ENCODE measurements at regions not wholly inside any gene's neighbourhood (a gene's known extent, or its start where the extent isn't known, plus 50 kb on each side); places are given as distances from the start of the nearest gene placed in this dataset.

DNA sequence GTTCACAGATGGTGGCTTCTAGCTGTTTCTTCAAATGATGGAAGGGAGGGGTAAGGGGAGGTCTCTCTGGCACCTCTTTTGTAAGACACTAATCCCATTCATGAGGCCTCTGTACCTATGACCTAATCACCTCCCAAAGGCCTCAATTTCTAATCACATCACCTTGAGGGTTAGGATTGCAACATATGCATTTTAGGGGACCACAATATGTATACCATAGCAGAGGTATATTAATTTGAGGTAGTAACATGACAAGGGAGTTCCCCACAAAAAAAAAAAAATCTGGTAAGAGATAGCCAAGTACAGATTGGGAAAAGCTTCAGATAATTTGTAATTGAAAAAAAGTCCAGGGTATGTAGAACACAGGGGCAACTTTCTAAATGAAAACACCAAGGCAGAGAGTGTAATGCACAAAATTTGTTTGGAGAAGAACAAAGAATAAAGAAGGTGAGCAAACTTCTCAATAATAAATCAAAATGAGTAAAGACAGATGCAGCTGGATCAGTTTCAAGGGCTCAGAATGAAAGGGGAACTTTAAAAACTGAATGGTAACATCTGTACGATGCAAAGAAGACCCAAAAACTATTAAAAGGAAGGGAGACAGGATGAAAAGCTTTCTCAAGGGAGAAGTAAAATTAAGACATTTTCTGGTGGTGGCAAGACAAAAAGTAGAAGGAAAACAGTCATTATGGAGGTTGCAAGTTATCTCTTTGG, 125.5 kb upstream of the DCN start:
- Histone ChIP-seq H3K9me2 (ENCODE audit: low read depth, low read length) (no peaks in the 10 kb centered on the region), H3K4me2 (ENCODE audit: low read length) (no peak overlapping the region), H3K79me2 (ENCODE audit: insufficient read depth, low read length) (no peaks in the 10 kb centered on the region), H4K20me1 (ENCODE audit: insufficient read depth, low read length) (no peaks in the 10 kb centered on the region), H3K27ac (ENCODE audit: low read depth, low read length, poor library complexity, severe bottlenecking) (no peak overlapping the region), H3F3A (ENCODE audit: insufficient read depth, low read length) (no peaks in the 10 kb centered on the region), H3K9me3 (ENCODE audit: low read length) (no peaks in the 10 kb centered on the region), H2AFZ (ENCODE audit: low read length) (no peak overlapping the region), H3K9ac (ENCODE audit: low read length) (no peak overlapping the region), H3K36me3 (ENCODE audit: insufficient read depth, low read length) (no peaks in the 10 kb centered on the region), H3K4me3 (ENCODE audit: low read depth, low read length, poor library complexity, severe bottlenecking) (no peak overlapping the region), H3K27me3 (ENCODE audit: insufficient read depth, low read length) (no peaks in the 10 kb centered on the region), H3K4me1 (ENCODE audit: insufficient read depth, low read length, severe bottlenecking) (no peaks in the 10 kb centered on the region)
- no peak for TF ChIP-seq EZH2 (IDR thresholded peaks at IDR 0.05; ENCODE audit: borderline replicate concordance, low read length)
- TF ChIP-seq, protein P1, sequence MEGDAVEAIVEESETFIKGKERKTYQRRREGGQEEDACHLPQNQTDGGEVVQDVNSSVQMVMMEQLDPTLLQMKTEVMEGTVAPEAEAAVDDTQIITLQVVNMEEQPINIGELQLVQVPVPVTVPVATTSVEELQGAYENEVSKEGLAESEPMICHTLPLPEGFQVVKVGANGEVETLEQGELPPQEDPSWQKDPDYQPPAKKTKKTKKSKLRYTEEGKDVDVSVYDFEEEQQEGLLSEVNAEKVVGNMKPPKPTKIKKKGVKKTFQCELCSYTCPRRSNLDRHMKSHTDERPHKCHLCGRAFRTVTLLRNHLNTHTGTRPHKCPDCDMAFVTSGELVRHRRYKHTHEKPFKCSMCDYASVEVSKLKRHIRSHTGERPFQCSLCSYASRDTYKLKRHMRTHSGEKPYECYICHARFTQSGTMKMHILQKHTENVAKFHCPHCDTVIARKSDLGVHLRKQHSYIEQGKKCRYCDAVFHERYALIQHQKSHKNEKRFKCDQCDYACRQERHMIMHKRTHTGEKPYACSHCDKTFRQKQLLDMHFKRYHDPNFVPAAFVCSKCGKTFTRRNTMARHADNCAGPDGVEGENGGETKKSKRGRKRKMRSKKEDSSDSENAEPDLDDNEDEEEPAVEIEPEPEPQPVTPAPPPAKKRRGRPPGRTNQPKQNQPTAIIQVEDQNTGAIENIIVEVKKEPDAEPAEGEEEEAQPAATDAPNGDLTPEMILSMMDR (IDR thresholded peaks at IDR 0.05; ENCODE audit: low read length) = no peak

DNA sequence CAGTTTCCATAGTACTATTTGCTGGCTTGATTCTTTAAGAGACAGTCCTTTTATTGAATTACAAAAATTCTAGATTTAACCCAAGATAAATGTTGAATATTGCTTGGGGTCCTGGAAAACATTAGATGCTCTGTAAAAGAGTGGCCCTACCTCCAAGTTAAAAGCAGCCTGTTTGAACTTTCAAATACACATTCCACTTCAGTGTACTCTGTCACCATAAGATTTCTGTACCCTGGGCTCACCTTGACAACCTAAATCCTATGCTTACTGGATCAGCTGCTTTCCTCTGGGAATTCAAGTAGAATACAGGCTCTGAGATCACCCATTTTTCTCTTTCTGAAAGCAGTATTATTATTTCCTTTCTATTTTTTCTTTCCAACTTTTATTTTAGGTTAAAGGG, 107.7 kb upstream of the DCN start:
- TF ChIP-seq, protein P1 (IDR thresholded peaks at IDR 0.05; ENCODE audit: low read length) = no peak
- no peak for TF ChIP-seq EZH2 (IDR thresholded peaks at IDR 0.05; ENCODE audit: borderline replicate concordance, low read length)
- no peak overlapping the region for H3K4me3 ChIP-seq (ENCODE audit: low read depth, low read length, poor library complexity, severe bottlenecking)
- H3K9me2 ChIP-seq (ENCODE audit: low read depth, low read length) = no peaks in the 10 kb centered on the region
- H3F3A ChIP-seq (ENCODE audit: insufficient read depth, low read length) = no peaks in the 10 kb centered on the region
- no peak overlapping the region for H2AFZ ChIP-seq (ENCODE audit: low read length)
- H3K4me1 ChIP-seq (ENCODE audit: insufficient read depth, low read length, severe bottlenecking) = no peaks in the 10 kb centered on the region
- no peak overlapping the region for H3K9ac ChIP-seq (ENCODE audit: low read length)
- H3K36me3 ChIP-seq (ENCODE audit: insufficient read depth, low read length) = no peaks in the 10 kb centered on the region
- H3K27ac ChIP-seq (ENCODE audit: low read depth, low read length, poor library complexity, severe bottlenecking) = no peak overlapping the region
- H3K9me3 ChIP-seq (ENCODE audit: low read length) = no peaks in the 10 kb centered on the region
- no peak overlapping the region for H3K4me2 ChIP-seq (ENCODE audit: low read length)
- no peaks in the 10 kb centered on the region for H3K27me3 ChIP-seq (ENCODE audit: insufficient read depth, low read length)
- no peaks in the 10 kb centered on the region for H4K20me1 ChIP-seq (ENCODE audit: insufficient read depth, low read length)
- no peaks in the 10 kb centered on the region for H3K79me2 ChIP-seq (ENCODE audit: insufficient read depth, low read length)

DNA sequence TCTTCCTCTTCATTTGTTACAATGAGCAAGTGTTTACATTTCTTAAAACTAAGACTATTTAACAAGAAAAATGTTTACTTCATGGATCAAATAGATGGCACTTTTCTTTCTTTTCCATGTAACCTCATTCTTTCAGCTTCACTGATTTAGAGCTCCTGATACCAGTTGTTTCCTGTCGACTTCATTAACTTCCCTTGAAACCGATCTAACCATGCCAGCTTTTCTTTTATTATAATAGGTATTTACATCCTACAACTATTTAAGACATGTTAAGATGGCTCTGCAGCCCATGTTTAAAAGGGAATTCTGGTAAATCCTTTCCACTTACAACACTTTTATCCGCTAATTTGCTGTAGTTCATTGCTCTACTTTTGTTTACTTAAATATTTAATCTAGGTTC, 107.3 kb upstream of the DCN start:
- Histone ChIP-seq H3K9ac (ENCODE audit: low read length) (no peak overlapping the region), H3F3A (ENCODE audit: insufficient read depth, low read length) (no peaks in the 10 kb centered on the region), H4K20me1 (ENCODE audit: insufficient read depth, low read length) (no peaks in the 10 kb centered on the region), H3K79me2 (ENCODE audit: insufficient read depth, low read length) (no peaks in the 10 kb centered on the region), H3K27ac (ENCODE audit: low read depth, low read length, poor library complexity, severe bottlenecking) (no peak overlapping the region), H3K4me1 (ENCODE audit: insufficient read depth, low read length, severe bottlenecking) (no peaks in the 10 kb centered on the region), H3K4me2 (ENCODE audit: low read length) (no peak overlapping the region), H3K36me3 (ENCODE audit: insufficient read depth, low read length) (no peaks in the 10 kb centered on the region), H2AFZ (ENCODE audit: low read length) (no peak overlapping the region), H3K27me3 (ENCODE audit: insufficient read depth, low read length) (no peaks in the 10 kb centered on the region), H3K9me2 (ENCODE audit: low read depth, low read length) (no peaks in the 10 kb centered on the region), H3K4me3 (ENCODE audit: low read depth, low read length, poor library complexity, severe bottlenecking) (no peak overlapping the region), H3K9me3 (ENCODE audit: low read length) (no peaks in the 10 kb centered on the region)
- TF ChIP-seq, protein P1 (IDR thresholded peaks at IDR 0.05; ENCODE audit: low read length) = no peak
- no peak for TF ChIP-seq EZH2 (IDR thresholded peaks at IDR 0.05; ENCODE audit: borderline replicate concordance, low read length)
